Panc1 (cell line): ENCODE measurements at regions not wholly inside any gene's neighbourhood (a gene's known extent, or its start where the extent isn't known, plus 50 kb on each side); places are given as distances from the start of the nearest gene placed in this dataset.

Experiments
- CTCF ChIP-seq: fragments of 450-650 bp; IDR thresholded peaks from 2 replicates; pipeline ENCODE4 v1.5.1; 2017; ENCODE audit warnings: mild to moderate bottlenecking
- POLR2AphosphoS5 ChIP-seq: IDR thresholded peaks from 2 replicates; pipeline ENCODE4 v1.6.1; 2012; ENCODE audit warnings: mild to moderate bottlenecking, low read depth, low read length, moderate library complexity
- REST ChIP-seq, 2 experiments: IDR thresholded peaks; 2 replicates each; pipeline ENCODE4 v1.6.1; 2011 to 2012; ENCODE audit warnings: low read depth in 2 of 2, control low read depth in 1 of 2, low read length in 1 of 2, mild to moderate bottlenecking in 1 of 2, moderate library complexity in 1 of 2; ENCODE audit not compliant: insufficient read depth in 1 of 2
- TCF7L2 ChIP-seq: IDR thresholded peaks from 2 replicates; pipeline ENCODE4 v1.6.1; 2011; ENCODE audit warnings: mild to moderate bottlenecking, low read depth, low read length, inconsistent platforms

GRCh38 chr3:83633758-83634157, 1325.0 kb upstream of the CADM2 start:
- TF ChIP-seq POLR2AphosphoS5 (no peak), CTCF (no peak), TCF7L2 (no peak), REST (IDR thresholded peaks at IDR 0.05; ENCODE audit: insufficient read depth in 1 of 2, low read depth in 2 of 2, low read length in 1 of 2) (no peak)
